ENCODE measurements at regions not wholly inside any gene's neighbourhood (a gene's known extent, or its start where the extent isn't known, plus 50 kb on each side); places are given as distances from the start of the nearest gene placed in this dataset.

GRCh38 chr22:44615146-44615545 is 86.9 kb upstream of the PRR5 start:
- H3K36me3 Mint-ChIP-seq (ENCODE audit: insufficient read depth), result no peaks in the 10 kb centered on the region
- H3K4me1 Mint-ChIP-seq (ENCODE audit: low read depth), result no peaks in the 10 kb centered on the region
- DNase-seq (ENCODE audit: low spot score, unreplicated experiment), result no peak
- H3K27ac Mint-ChIP-seq, result no peak overlapping the region
- H3K4me3 Mint-ChIP-seq (ENCODE audit: low read depth), result no peak overlapping the region
- no peak for TF ChIP-seq CTCF (IDR thresholded peaks at IDR 0.05; ENCODE audit: unreplicated experiment)
- peaks cover 12% of the 10 kb centered on the region for H3K9me3 Mint-ChIP-seq (ENCODE audit: low read depth)
- peaks cover 1% of the 10 kb centered on the region for H3K27me3 Mint-ChIP-seq

- Mint-ChIP-seq H3K9me3 (ENCODE audit: low read depth) (peaks cover 13% of the 10 kb centered on the region), H3K36me3 (ENCODE audit: insufficient read depth) (no peaks in the 10 kb centered on the region), H3K27me3 (peaks cover 3% of the 10 kb centered on the region), H3K4me3 (ENCODE audit: low read depth) (no peak overlapping the region), H3K27ac (no peak overlapping the region), H3K4me1 (ENCODE audit: low read depth) (no peaks in the 10 kb centered on the region)
- DNase-seq (ENCODE audit: low spot score, unreplicated experiment), result no peak
- TF ChIP-seq CTCF (IDR thresholded peaks at IDR 0.05; ENCODE audit: unreplicated experiment), result no peak
These were observed 88.8 kb upstream of the PRR5 start for GRCh38 chr22:44613196-44613595.

- Mint-ChIP-seq H3K9me3 (ENCODE audit: low read depth) (peaks cover 13% of the 10 kb centered on the region), H3K27me3 (peaks cover 7% of the 10 kb centered on the region), H3K27ac (no peak overlapping the region), H3K4me3 (ENCODE audit: low read depth) (no peak overlapping the region), H3K36me3 (ENCODE audit: insufficient read depth) (no peaks in the 10 kb centered on the region), H3K4me1 (ENCODE audit: low read depth) (no peaks in the 10 kb centered on the region)
- no peak for TF ChIP-seq CTCF (IDR thresholded peaks at IDR 0.05; ENCODE audit: unreplicated experiment)
- no peak for DNase-seq (ENCODE audit: low spot score, unreplicated experiment)
These were observed 90.0 kb upstream of the PRR5 start for GRCh38 chr22:44611880-44612496.

GRCh38 chr22:44610071-44610470 is 91.9 kb upstream of the PRR5 start:
- peaks cover 13% of the 10 kb centered on the region for H3K9me3 Mint-ChIP-seq (ENCODE audit: low read depth)
- DNase-seq (ENCODE audit: low spot score, unreplicated experiment), result no peak
- no peak overlapping the region for H3K27ac Mint-ChIP-seq
- H3K36me3 Mint-ChIP-seq (ENCODE audit: insufficient read depth), result no peaks in the 10 kb centered on the region
- TF ChIP-seq CTCF (IDR thresholded peaks at IDR 0.05; ENCODE audit: unreplicated experiment), result no peak
- H3K4me3 Mint-ChIP-seq (ENCODE audit: low read depth), result no peak overlapping the region
- no peaks in the 10 kb centered on the region for H3K4me1 Mint-ChIP-seq (ENCODE audit: low read depth)
- H3K27me3 Mint-ChIP-seq, result peaks cover 19% of the 10 kb centered on the region

- Mint-ChIP-seq H3K4me3 (ENCODE audit: low read depth) (no peak overlapping the region), H3K36me3 (ENCODE audit: insufficient read depth) (no peaks in the 10 kb centered on the region), H3K9me3 (ENCODE audit: low read depth) (peaks cover 13% of the 10 kb centered on the region), H3K27ac (no peak overlapping the region), H3K4me1 (ENCODE audit: low read depth) (no peaks in the 10 kb centered on the region), H3K27me3 (peaks cover 22% of the 10 kb centered on the region)
- TF ChIP-seq CTCF (IDR thresholded peaks at IDR 0.05; ENCODE audit: unreplicated experiment), result no peak
- DNase-seq (ENCODE audit: low spot score, unreplicated experiment), result no peak
These were observed 92.5 kb upstream of the PRR5 start for GRCh38 chr22:44609400-44609988.
